B cell (primary cell): ENCODE measurements at regions not wholly inside any gene's neighbourhood (a gene's known extent, or its start where the extent isn't known, plus 50 kb on each side); places are given as distances from the start of the nearest gene placed in this dataset.

Experiments used
- ATAC-seq: fragments of 200-7000 bp; cut with Tn5 transposase; one replicate; pipeline ENCODE4 v1.10.0; 2021; ENCODE audit warnings: low read depth, mild to moderate bottlenecking, moderate number of reproducible peaks, moderate library complexity
- CTCF ChIA-PET: fragments of 350-600 bp; sonication (Branson Sonifier 250); formaldehyde crosslinking; loops from one replicate; lab custom pipeline; 2021; ENCODE audit warnings: antibody characterized with exemption, inconsistent platforms; lab: Charles Lee
- POLR2A ChIA-PET: fragments of 350-600 bp; sonication (Branson Sonifier 250); formaldehyde crosslinking; loops from one replicate; lab custom pipeline; 2021; ENCODE audit warnings: antibody characterized with exemption; lab: Charles Lee
- DNase-seq: peaks from one replicate; pipeline ENCODE4 v3.0.0; 2013
- H2AFZ ChIP-seq: 2 replicates; pipeline ENCODE4 v1.6.1; 2012; ENCODE audit warnings: mild to moderate bottlenecking, low read depth, low read length; ENCODE audit not compliant: insufficient read depth, poor library complexity, severe bottlenecking
- H3K27ac ChIP-seq, 2 donors: 1 replicate in 1 of 2; 2 replicates in 1 of 2; pipeline ENCODE4 v1.5.1; 2012 to 2013; ENCODE audit warnings: low read length in 2 of 2, mild to moderate bottlenecking in 2 of 2, moderate library complexity in 1 of 2
- H3K27me3 ChIP-seq, 4 experiments: fragments of 200-600 bp in 1 of 4; sonication (generic) in 1 of 4; replicated peaks in 1 of 4; 1 replicate in 2 of 4; 2 replicates in 2 of 4; pipeline versions ENCODE4 v1.6.1 to v1.7.0; 2013 to 2016; ENCODE audit warnings: low read length in 3 of 4, mild to moderate bottlenecking in 2 of 4, mixed read lengths in 1 of 4, moderate library complexity in 1 of 4; ENCODE audit not compliant: insufficient read depth in 4 of 4, control insufficient read depth in 3 of 4; ENCODE audit errors: control extremely low read depth in 1 of 4
- H3K36me3 ChIP-seq, 2 experiments: replicated peaks in 1 of 2; 1 replicate in 1 of 2; 2 replicates in 1 of 2; pipeline versions ENCODE4 v1.6.1 to v1.7.1; 2013; ENCODE audit warnings: low read length in 1 of 2; ENCODE audit not compliant: insufficient read depth in 2 of 2, control insufficient read depth in 1 of 2; ENCODE audit errors: control extremely low read depth in 1 of 2, extremely low read depth in 1 of 2
- H3K4me1 ChIP-seq, 2 donors: fragments of 200-600 bp in 1 of 2; sonication (generic) in 1 of 2; 1 replicate in 1 of 2; 2 replicates in 1 of 2; pipeline versions ENCODE4 v1.5.1 to v1.6.1; 2013 to 2017; ENCODE audit warnings: low read length in 2 of 2; ENCODE audit not compliant: control insufficient read depth in 2 of 2, insufficient read depth in 2 of 2
- H3K4me2 ChIP-seq: replicated peaks from 2 replicates; pipeline ENCODE3; 2012; ENCODE audit warnings: mild to moderate bottlenecking, low read depth, low read length; ENCODE audit not compliant: poor library complexity, severe bottlenecking
- H3K4me3 ChIP-seq, 5 experiments: fragments of 200-600 bp in 1 of 5; sonication (generic) in 1 of 5; 1 replicate in 3 of 5; 2 replicates in 2 of 5; pipeline versions ENCODE4 v1.5.1 to v1.7.0; 2011 to 2016; ENCODE audit warnings: low read length in 4 of 5, mild to moderate bottlenecking in 4 of 5, low read depth in 2 of 5, control low read depth in 1 of 5, moderate library complexity in 1 of 5; ENCODE audit not compliant: insufficient read depth in 1 of 5; ENCODE audit errors: control extremely low read depth in 1 of 5, extremely low read depth in 1 of 5
- H3K79me2 ChIP-seq: fragments of 200-600 bp; sonication (generic); one replicate; pipeline ENCODE4 v1.6.0; 2016; ENCODE audit warnings: low read length; ENCODE audit not compliant: control insufficient read depth, insufficient read depth
- H3K9ac ChIP-seq: fragments of 200-600 bp; sonication (generic); 2 replicates; pipeline ENCODE4 v1.6.1; 2017; ENCODE audit warnings: mild to moderate bottlenecking, low read length, moderate library complexity
- H3K9me3 ChIP-seq, 3 donors: one replicate each; pipeline versions ENCODE4 v1.6.1 to v1.7.1; 2013; ENCODE audit warnings: low read length in 2 of 3; ENCODE audit not compliant: control insufficient read depth in 2 of 3, insufficient read depth in 1 of 3; ENCODE audit errors: control extremely low read depth in 1 of 3
- H4K20me1 ChIP-seq: 2 replicates; pipeline ENCODE4 v1.6.0; 2012; ENCODE audit warnings: mild to moderate bottlenecking, low read length; ENCODE audit not compliant: insufficient read depth, control insufficient read depth, poor library complexity, severe bottlenecking
- H3K27ac Mint-ChIP-seq: one replicate; pipeline ENCODE4 v1.8.0; 2021; ENCODE audit warnings: mixed read lengths
- H3K27me3 Mint-ChIP-seq: one replicate; pipeline ENCODE4 v1.8.0; 2021; ENCODE audit warnings: mixed read lengths
- H3K4me1 Mint-ChIP-seq: one replicate; pipeline ENCODE4 v1.8.0; 2021; ENCODE audit warnings: mixed read lengths
- H3K4me3 Mint-ChIP-seq: one replicate; pipeline ENCODE4 v1.8.0; 2021; ENCODE audit warnings: mixed read lengths
- H3K9me3 Mint-ChIP-seq: one replicate; pipeline ENCODE4 v1.8.0; 2022; ENCODE audit warnings: mixed read lengths; ENCODE audit not compliant: insufficient read depth
- CTCF ChIP-seq: fragments of 200-600 bp; IDR thresholded peaks from one replicate; pipeline ENCODE4 v1.8.0; 2022; ENCODE audit warnings: antibody characterized with exemption, mild to moderate bottlenecking
- EZH2 ChIP-seq: IDR thresholded peaks from 2 replicates; pipeline ENCODE4 v1.6.1; 2012; ENCODE audit warnings: borderline replicate concordance, low read depth, mild to moderate bottlenecking, moderate library complexity, low read length; ENCODE audit not compliant: insufficient read depth, poor library complexity, severe bottlenecking
- WGBS: methylation state at CpG from one replicate; pipeline ENCODE4 v1.1.5; 2013; ENCODE audit warnings: missing lambda C conversion rate; ENCODE audit not compliant: insufficient coverage; 5-methylcytosine and 5-hydroxymethylcytosine counted together
- intact Hi-C: fragments of 100-400 bp; cut with micrococcal nuclease; formaldehyde crosslinking; loops from one replicate; pipeline ENCODE4 v1.10.0; 2022

- DNase-seq: no peak
- ChIA-PET CTCF (no interaction called here), POLR2A (no interaction called here)
- no peaks in the 10 kb centered on the region for H3K79me2 ChIP-seq
- no peaks in the 10 kb centered on the region for H3K27me3 ChIP-seq
- peaks cover 0 to 3% of the 10 kb centered on the region in 2 donors for H3K4me1 ChIP-seq
- intact Hi-C loops: no loop called here
- H3K36me3 ChIP-seq: no peaks in the 10 kb centered on the region
- Mint-ChIP-seq H3K27ac (no peak overlapping the region), H3K4me3 (no peak overlapping the region), H3K9me3 (peaks cover 2% of the 10 kb centered on the region), H3K4me1 (peaks cover 12% of the 10 kb centered on the region), H3K27me3 (no peaks in the 10 kb centered on the region)
- H3K4me3 ChIP-seq: no peak overlapping the region
- TF ChIP-seq EZH2 (no peak), CTCF (no peak)
- H3K27ac ChIP-seq: no peak overlapping the region
- ATAC-seq: no peak
- no peak overlapping the region for H2AFZ ChIP-seq
- 100% methylated on average over 3 of the region's 6 CpGs for WGBS
- H3K9ac ChIP-seq: no peak overlapping the region
- H3K4me2 ChIP-seq: no peak overlapping the region
- H3K9me3 ChIP-seq: peaks cover 0 to 12% (median 2%) of the 10 kb centered on the region in 3 donors
- no peaks in the 10 kb centered on the region for H4K20me1 ChIP-seq
Measured at GRCh38 chr18:10234912-10235660, 219.3 kb upstream of the APCDD1 start.

GRCh38 chr18:10235661-10235952 lies 218.8 kb upstream of the APCDD1 start:
- H3K9me3 ChIP-seq: peaks cover 0 to 6% (median 0%) of the 10 kb centered on the region in 3 donors
- no peak overlapping the region for H3K4me3 ChIP-seq
- H3K4me2 ChIP-seq: no peak overlapping the region
- TF ChIP-seq CTCF (no peak), EZH2 (no peak)
- H3K27ac ChIP-seq: no peak overlapping the region
- ChIA-PET POLR2A (no interaction called here), CTCF (no interaction called here)
- H3K27me3 ChIP-seq: no peaks in the 10 kb centered on the region
- no peak overlapping the region for H2AFZ ChIP-seq
- intact Hi-C loops: no loop called here
- no peak overlapping the region for H3K9ac ChIP-seq
- DNase-seq: no peak
- Mint-ChIP-seq H3K27me3 (no peaks in the 10 kb centered on the region), H3K4me3 (no peak overlapping the region), H3K9me3 (peaks cover 2% of the 10 kb centered on the region), H3K4me1 (peaks cover 12% of the 10 kb centered on the region), H3K27ac (no peak overlapping the region)
- no peak for ATAC-seq
- WGBS: no CpG with 5 or more reads among the region's 2 CpGs
- peaks cover 0 to 3% of the 10 kb centered on the region in 2 donors for H3K4me1 ChIP-seq
- no peaks in the 10 kb centered on the region for H4K20me1 ChIP-seq
- no peaks in the 10 kb centered on the region for H3K79me2 ChIP-seq
- no peaks in the 10 kb centered on the region for H3K36me3 ChIP-seq
